ENCODE measurements at regions not wholly inside any gene's neighbourhood (a gene's known extent, or its start where the extent isn't known, plus 50 kb on each side); places are given as distances from the start of the nearest gene placed in this dataset.

- TF ChIP-seq CTCF (IDR thresholded peaks at IDR 0.05) (no peak), E2F4 (CRISPR knock-in tag; IDR thresholded peaks at IDR 0.05; ENCODE audit: borderline replicate concordance, low read depth) (no peak), ATF6 (CRISPR knock-in tag; IDR thresholded peaks at IDR 0.05) (no peak), NFYB (CRISPR knock-in tag; conservative IDR thresholded peaks at IDR 0.05; ENCODE audit: low read depth) (no peak), ESRRA (CRISPR knock-in tag; IDR thresholded peaks at IDR 0.05; ENCODE audit: borderline replicate concordance) (no peak), ZNF281 (CRISPR knock-in tag; IDR thresholded peaks at IDR 0.05) (no peak), TCF7 (CRISPR knock-in tag; IDR thresholded peaks at IDR 0.05; ENCODE audit: low read depth) (no peak), ELF4 (CRISPR knock-in tag; IDR thresholded peaks at IDR 0.05; ENCODE audit: low read depth) (no peak)
- TF ChIP-seq, protein P1, sequence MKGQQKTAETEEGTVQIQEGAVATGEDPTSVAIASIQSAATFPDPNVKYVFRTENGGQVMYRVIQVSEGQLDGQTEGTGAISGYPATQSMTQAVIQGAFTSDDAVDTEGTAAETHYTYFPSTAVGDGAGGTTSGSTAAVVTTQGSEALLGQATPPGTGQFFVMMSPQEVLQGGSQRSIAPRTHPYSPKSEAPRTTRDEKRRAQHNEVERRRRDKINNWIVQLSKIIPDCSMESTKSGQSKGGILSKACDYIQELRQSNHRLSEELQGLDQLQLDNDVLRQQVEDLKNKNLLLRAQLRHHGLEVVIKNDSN (CRISPR knock-in tag; IDR thresholded peaks at IDR 0.05) = no peak
- TF ChIP-seq, protein P2, sequence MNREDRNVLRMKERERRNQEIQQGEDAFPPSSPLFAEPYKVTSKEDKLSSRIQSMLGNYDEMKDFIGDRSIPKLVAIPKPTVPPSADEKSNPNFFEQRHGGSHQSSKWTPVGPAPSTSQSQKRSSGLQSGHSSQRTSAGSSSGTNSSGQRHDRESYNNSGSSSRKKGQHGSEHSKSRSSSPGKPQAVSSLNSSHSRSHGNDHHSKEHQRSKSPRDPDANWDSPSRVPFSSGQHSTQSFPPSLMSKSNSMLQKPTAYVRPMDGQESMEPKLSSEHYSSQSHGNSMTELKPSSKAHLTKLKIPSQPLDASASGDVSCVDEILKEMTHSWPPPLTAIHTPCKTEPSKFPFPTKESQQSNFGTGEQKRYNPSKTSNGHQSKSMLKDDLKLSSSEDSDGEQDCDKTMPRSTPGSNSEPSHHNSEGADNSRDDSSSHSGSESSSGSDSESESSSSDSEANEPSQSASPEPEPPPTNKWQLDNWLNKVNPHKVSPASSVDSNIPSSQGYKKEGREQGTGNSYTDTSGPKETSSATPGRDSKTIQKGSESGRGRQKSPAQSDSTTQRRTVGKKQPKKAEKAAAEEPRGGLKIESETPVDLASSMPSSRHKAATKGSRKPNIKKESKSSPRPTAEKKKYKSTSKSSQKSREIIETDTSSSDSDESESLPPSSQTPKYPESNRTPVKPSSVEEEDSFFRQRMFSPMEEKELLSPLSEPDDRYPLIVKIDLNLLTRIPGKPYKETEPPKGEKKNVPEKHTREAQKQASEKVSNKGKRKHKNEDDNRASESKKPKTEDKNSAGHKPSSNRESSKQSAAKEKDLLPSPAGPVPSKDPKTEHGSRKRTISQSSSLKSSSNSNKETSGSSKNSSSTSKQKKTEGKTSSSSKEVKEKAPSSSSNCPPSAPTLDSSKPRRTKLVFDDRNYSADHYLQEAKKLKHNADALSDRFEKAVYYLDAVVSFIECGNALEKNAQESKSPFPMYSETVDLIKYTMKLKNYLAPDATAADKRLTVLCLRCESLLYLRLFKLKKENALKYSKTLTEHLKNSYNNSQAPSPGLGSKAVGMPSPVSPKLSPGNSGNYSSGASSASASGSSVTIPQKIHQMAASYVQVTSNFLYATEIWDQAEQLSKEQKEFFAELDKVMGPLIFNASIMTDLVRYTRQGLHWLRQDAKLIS (CRISPR knock-in tag; IDR thresholded peaks at IDR 0.05; ENCODE audit: borderline replicate concordance) = no peak
These were observed 111.1 kb upstream of the TSC22D2 start for GRCh38 chr3:150296966-150297365.
